HG02759 (cell line): ENCODE measurements at regions not wholly inside any gene's neighbourhood (a gene's known extent, or its start where the extent isn't known, plus 50 kb on each side); places are given as distances from the start of the nearest gene placed in this dataset.

Experiments used
- ATAC-seq: cut with Tn5 transposase; IDR thresholded peaks from one replicate; pipeline ENCODE4 v1.9.1; 2021; ENCODE audit warnings: mild to moderate bottlenecking, moderate library complexity; ENCODE audit not compliant: unreplicated experiment

DNA sequence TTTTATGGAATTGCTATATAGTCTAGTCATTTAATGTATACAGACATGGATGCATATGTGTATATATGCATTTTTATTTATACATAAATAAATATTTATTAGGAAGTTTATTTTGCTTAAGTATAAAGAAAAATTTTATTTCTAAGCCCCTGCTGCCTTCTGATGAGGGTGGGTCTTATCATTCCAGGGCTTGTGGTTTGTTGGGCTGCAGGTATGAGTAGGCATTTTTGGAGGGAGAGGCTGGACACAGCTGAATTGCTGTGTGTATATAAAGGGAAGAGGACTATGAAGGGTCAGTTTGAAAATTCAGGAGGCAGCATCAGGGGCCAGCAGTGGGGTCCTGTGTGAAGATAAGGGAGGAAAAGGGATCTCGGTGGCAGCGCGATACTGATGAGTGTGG, 189.4 kb downstream of the TMEM182 start:
- no peak for ATAC-seq

DNA sequence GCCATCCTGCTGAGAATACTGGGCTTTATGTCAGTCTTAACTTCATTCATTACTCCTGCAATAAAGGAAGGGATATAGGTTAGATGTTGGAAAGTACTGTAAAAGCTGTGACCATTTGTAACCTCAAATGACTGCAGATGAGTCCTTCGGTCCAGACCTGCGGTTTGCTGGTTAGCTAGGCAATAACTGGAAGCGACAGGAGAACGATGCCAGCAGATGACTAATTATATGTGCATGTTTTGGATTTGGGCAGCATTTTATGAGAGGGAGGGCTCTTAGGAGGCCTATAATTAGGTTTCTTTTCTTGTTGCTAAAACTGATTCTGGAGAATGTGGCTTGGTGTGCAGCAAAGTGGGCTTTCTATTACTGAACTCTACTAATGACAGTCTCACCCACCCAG, 205.6 kb downstream of the TMEM182 start:
- ATAC-seq = no peak

DNA sequence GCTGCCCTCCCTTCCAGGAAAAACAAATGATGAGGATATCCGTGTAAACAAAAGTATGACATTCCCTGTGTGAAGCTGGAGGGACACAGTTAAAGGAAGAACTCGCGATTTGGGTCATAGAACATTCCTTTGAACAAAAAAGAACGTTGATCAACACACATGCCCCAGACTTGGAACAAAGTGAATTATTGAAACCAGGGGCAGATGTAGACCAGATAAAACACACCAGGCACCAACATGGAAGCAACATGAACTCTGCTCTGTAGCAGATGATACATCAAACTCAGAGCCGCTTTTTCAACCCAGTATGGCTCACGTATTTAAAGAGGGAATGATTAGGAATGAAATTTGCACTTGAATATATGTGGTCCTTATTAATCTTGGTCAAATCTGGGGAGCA, 206.5 kb downstream of the TMEM182 start:
- no peak for ATAC-seq

DNA sequence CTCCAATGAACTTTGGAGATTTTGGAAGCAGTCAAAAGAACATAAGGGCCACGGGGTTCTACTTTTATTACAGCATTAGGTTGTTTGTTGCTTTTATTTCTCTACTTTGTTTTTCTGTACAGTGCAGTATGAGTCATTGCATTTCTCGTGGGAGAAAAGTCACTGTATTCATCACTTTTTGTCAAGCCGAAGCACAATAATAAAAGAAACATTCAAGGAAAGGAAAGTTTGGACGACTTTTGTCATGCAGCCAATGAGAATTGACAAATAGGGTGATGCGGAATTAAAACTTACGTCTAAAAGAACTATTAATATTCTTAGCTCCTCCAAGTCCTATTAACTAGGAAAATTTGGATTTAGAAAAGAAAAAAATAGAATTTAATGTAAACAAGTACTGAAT, 209.9 kb downstream of the TMEM182 start:
- no peak for ATAC-seq

DNA sequence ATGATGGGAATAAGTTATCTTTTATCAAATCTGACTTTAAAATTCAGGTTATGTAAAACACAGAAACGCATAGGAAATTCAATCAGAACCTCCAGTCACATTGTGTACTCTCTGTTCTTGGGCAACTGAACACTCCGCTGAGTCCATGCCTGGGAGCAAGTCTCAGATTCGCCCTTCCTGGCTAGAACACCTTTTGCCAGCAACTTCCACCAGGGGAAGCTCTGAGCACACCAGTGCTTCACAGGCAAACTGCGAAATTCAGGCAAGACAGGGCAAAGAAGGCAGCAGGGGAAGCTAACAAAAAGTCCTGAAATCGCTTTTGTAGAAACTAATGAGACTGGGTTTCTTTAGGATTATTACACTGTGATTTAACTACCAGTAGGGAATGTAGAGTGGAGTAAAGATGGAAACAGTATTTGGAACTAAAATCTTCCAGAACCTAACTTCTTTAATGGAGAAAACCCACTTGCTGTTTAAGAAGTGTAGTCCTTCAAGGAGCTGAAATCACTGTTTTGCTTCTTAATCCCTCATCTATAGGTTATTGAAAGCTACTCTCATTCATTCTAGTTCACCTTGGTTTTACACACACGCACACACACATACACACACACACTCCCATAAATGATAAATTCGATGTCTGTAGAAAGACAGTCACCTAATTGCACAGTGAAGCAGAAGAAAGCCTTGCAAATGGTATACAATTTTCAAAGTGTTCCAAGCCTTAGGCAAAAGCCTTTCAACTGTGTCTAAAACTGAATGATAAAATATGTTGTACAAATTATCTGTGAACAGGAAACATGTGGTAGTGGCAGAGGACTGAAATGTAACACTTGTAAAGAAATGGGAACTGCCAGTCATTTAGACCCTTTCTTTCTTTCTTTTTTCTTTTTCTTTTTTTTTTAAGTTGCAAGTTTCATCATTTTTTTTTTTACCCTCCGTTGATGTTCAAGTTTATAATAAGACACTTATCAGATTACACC, 214.5 kb downstream of the TMEM182 start:
- peak; percentile 71 for ATAC-seq

DNA sequence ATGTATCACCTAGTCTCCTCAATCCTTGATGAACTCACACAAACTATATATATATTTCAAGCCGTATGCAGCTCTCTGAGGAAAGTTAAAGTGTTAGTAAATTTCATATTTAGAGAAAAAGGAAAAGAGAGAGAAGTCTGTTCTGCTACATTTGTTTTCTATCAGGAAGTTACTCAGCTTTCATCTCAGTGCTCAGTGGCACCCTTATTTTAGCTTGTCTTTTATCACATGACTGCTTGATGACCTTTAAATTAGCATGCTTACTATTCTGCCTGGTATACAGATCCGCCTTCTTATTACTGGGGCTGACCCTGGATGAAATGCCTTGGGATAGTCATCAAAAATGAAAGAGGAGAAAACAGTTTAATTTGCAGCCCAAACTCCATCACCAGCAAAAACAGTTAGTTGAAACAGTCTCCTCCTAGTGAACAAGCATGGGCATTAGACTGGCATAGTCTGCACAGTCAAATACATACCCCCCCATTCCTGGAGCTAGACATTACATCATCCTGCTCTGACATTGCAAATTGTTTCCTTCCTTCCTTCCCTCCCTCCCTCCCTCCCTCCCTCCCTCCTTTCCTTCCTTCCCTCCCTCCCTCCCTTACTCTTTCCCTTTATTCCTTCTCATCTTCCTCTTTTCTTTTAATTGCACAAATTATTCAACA, 215.7 kb downstream of the TMEM182 start:
- ATAC-seq = no peak

DNA sequence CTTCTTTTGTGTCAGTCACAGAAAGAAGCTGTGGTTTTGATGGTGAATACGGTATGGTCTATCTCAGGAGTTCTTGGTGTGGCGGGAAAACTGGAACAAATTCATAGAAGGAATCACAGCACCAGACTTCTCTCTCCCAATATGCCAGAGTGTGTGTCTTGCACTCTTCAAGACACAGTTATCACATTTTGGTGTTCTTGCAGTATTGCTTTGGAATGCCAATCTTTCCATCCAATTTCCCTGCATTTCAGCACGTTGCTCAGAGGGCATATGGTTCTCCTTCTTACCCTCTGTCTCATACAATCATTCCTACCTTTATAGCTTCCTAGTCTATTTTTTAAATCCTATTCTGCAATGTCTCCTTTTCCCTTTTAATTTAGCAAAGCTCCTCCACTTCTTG, 216.3 kb downstream of the TMEM182 start:
- no peak for ATAC-seq

DNA sequence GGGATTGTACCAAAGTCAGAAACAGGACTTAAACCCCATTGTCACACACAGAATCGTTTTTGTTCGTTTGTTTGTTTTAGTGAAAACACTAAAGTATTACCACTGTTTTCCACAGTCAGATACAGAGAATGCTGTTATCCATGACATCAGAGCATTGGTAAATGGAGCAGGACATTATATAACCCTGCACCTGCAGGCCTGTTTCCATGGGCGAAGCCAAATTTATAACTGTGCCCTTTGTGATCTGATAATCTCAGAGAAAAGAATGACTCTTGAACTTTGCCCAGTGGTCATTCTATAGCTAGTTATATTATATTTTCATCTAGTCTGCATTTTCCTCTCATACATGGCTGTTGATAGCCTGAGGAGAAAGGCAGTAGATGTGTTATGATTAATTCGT, 217.6 kb downstream of the TMEM182 start:
- no peak for ATAC-seq

DNA sequence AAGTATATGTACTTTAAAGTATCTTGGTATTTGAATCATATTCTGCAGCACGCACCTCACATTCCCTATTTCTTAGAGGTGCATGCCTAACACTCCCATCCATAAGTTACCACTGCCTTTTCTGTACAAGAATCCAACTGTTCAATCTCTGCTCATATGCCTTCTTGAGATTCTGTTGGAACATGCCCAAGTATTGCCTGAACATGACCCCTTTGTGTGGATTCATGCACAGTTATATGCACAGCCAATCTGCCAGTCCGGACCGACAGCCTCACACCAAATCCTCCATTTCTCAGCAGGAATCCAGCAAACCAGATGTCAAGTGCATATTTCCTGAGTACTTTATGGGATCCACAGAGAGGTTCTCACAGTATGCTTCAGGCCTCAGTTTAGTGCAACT, 222.0 kb downstream of the TMEM182 start:
- ATAC-seq = no peak

DNA sequence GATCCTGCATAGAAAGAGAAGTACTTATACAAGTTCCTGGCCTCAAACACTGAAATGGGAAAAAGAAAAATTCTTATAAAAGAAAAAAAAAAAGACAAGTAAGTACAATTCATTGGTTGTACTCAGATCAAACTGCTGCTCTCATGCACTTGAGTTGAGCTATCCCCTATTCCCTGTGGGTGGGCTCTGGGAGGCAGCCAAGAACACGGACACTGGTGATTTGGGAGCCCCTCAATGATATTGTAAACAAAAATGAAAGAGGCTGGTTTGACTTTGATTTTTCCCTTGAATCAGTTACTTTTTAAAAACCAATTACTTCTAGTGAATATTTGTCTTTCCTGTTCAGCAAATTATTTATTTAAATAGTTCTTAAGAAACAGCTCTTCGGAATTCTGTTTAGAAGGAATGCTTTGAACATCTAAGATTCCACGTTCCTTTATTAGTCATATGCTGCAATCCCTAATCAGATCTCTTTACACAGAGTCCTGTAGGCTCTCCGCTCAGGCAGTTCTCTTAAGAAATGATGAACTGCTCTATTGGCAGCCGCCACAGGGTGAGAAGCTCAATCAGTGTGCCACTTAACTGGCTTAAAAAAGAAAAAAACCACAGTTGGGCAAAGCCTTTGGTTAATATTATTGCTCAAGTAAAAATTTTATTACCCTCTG, 225.1 kb downstream of the TMEM182 start:
- ATAC-seq = no peak

DNA sequence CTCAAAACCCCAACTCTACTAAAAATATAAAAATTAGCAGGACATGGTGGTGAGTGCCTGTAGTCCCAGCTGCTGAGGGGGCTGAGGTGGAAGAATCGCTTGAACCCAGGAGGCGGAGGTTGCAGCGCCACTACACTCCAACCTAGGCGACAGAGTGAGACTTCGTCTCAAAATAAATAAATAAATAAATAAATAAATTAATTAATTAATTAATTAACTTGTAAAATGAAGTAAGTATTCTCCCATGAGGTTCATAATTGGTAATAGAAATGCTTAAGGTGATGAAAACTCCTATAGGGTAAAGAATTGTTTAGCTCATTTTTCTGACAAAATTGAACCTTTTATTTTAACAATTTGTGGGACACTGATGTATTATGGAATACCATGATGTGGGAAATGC, 230.8 kb downstream of the TMEM182 start:
- ATAC-seq = no peak

DNA sequence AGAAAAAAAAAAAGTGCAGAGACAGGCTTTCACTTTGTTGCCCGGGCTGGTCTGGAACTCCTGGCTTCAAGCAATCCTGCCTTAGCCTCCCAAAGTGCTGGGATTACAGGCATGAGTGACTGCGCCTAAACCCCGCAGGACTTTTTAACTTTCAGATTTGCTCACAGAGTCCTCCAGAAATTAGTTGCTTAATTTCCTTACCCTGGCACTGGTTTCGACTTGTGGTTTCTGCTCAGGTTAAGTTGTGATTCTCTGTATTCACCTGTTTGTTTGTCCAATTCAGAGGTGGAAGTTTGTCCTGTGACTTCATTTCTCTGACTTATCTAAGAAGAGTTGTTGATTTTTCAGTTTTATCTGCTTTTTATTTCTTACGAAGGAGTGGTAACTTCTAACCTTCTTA, 238.1 kb downstream of the TMEM182 start:
- ATAC-seq = no peak

DNA sequence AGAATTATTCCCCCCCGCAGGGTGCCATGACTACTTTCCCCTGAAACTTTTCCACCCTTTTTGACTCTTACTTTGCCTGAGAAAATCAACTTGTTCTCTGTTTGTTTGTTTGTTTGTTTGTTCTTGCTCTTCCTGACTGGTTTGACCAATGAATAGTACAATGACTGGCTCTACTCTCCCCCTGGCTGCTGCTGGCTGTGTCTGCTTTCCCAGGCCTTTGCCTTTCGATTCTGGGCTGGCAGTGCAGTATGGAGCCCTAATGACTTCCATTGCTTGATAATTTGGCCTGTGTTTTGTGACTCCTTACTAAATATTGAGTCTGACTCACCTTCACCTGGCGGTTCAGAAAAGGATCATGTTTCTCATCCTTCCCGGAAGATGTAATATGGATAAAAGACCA, 241.1 kb downstream of the TMEM182 start:
- ATAC-seq = no peak

DNA sequence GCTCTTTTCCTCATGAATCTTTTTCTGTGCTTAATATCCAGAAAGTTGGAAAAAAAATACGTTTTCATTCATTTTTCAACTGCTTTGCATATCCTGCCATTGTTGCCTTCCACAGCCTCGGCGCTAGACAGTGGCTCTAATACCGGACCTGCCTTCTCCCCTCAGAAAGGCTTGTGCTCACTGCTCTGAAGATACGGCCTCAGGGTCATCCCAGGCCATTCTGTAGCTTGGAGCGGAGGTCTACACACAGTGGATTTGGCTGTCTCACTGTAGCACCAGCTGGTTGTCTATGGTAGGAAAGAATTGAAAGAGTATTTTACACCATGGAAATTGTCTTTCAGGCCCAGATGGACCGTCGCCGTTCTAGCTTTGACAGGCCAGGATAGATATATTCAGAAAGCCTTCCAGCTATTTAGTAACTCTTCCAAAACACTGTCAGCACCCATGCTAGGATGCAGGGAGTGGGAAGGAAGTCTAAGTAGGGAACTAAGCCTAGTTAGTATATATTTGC, 242.0 kb downstream of the TMEM182 start:
- ATAC-seq = no peak

DNA sequence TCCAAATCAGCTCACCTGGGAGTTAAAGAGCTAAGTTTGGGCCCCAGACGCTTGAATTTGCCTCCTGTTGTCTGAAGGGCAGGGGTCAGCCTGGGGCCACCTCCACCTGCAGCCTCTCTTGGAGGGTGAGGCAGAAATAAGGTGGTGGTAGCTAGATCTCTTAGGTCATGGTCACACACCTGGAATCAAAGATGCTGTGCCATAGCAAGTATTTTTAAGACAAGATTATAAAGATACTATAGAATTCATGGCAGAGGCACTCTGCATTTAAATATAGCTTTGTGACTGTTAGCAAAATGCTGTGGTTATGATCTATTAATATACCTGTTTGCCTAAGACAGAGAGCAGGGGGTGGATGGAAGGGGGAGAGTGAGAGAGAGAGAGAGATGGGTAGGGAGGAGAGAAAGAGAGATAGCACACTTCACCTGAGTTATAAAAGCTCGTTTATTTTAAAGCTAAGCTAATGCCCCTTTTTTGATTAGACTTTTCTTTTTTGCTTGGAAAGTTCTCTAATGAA, 242.7 kb downstream of the TMEM182 start:
- ATAC-seq = no peak

DNA sequence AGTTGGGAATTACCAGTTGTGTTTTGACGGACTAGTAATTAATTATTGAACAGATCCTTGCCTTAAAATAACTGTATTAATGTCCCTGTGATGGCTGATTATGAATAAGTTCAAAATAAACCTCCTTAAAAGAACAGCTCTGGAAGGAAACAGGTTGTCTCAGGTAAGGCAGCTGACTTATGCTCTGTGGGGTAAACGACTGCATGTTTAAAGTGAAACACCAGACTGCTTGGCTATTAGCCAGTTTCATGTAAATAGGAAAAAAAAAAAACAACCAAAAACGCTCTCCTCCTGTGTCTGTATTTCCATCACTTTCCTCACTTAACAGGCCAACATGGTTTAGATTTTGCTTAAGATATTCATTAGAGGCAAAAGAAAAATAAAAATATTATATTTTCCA, 243.6 kb downstream of the TMEM182 start:
- ATAC-seq = no peak

DNA sequence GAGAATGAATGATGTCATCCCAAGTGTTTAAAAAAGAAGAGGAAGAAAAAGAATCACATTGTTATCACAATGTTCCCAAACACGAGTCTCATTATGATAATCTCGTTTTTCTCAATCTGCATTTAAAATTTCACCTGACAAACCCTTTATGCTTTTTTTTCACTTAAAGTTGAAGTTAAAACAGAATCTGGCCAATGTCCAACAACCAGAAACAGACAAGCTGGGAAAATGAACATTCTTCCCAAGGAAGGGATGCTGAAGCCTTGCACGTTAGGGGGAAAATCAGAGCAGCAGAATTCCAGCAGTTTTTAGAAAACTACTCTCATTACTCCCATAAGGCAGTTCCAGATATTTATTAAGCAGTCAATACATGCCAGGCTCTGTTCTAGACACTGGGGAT, 245.3 kb downstream of the TMEM182 start:
- no peak for ATAC-seq

DNA sequence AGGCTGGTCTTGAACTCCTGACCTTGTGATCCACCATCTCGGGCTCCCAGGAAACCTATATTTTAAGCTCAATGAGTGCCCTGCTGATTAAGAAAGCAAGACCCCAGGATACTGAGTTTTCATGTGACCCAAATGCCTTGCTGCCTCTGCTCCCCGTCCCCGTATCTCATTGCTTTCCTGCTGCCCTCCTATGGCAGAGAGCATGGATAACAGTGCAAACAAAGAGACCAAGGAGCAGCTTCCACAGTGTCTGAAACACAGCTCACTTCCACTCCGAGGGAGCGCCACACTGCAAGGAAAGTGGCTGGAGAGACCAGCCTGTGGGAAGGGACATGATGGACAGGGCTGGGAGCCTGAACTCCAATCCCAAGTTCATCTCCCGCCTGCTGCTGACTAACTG, 246.8 kb downstream of the TMEM182 start:
- ATAC-seq = no peak

DNA sequence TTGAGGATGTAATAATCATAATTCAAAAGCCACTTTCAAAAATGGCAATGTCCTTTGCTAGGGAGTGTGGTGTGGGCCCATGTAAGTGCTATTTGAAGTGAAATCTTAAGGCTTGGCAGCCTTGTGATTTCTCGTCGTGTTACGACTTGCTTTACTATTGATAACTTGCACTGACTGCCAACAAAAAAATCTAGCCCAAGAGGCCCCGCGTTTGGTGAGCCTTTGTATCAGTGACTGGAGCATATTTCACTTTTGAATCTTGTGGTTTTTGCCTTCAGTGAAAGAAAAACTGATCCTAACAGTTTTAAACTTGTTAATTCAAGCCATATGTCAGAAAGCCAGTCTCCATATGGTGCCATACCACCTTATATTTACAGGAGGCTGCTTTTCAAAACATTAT, 248.0 kb downstream of the TMEM182 start:
- no peak for ATAC-seq

DNA sequence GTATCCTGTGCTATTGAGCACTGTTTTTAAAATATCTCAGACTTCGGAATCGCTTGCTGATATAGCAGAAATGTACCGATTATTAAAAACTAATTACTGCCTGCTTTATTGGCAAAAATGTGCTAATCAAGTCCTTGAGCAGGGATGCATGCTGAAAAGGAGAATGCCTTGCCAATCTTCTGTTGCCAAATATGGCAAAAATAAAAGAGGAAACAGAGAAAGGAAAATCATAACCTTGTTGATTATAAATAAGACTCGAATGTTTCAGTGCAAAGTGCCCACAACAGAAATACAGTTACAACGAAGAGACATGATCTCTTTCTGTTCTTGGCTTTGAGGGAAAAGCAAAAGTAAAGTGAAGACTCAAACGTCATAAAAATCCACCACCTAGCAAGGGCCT, 248.5 kb downstream of the TMEM182 start:
- no peak for ATAC-seq

DNA sequence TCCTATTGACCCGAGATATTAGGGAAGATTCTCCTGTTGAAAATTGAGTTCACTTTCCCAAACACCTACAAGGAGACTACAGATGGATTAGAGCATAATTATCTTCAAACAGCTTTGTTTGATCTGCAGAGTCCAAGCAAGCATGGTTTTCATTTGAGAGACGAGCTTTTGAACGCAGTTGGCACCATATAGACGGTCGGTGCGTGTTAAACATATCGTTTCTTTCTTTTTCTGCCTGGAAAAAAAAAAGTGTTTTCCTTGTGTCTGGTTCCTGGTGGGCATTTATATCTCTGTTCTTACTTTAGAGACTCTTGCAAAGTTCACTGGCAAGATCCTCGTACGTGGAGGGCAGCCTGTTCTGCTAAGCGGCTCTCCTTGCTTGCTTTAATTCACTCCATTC, 248.9 kb downstream of the TMEM182 start:
- ATAC-seq = no peak
